Psoas muscle (tissue), 7 donors: ENCODE measurements at regions not wholly inside any gene's neighbourhood (a gene's known extent, or its start where the extent isn't known, plus 50 kb on each side); places are given as distances from the start of the nearest gene placed in this dataset.

Source experiments
- ATAC-seq, 4 donors: fragments of 200-7000 bp; cut with Tn5 transposase; one replicate each; pipeline ENCODE4 v1.9.1; 2020; ENCODE audit warnings: moderate library complexity in 3 of 4, mild to moderate bottlenecking in 2 of 4
- DNase-seq, 2 donors: peaks; one replicate each; pipeline ENCODE4 v3.0.0-alpha.2; 2020
- H3K27ac ChIP-seq: fragments of 200-600 bp; one replicate; pipeline ENCODE4 v1.8.0; 2022
- H3K27me3 ChIP-seq, 3 donors: fragments of 200-600 bp in 1 of 3; one replicate each; pipeline versions ENCODE4 v1.6.1 to v1.8.0; 2013 to 2022; ENCODE audit warnings: low read length in 2 of 3, mild to moderate bottlenecking in 2 of 3, moderate library complexity in 1 of 3; ENCODE audit not compliant: insufficient read depth in 3 of 3
- H3K36me3 ChIP-seq, 2 donors: fragments of 200-600 bp in 1 of 2; one replicate each; pipeline versions ENCODE4 v1.6.1 to v1.8.0; 2013 to 2022; ENCODE audit warnings: low read depth in 1 of 2, mild to moderate bottlenecking in 1 of 2, moderate library complexity in 1 of 2; ENCODE audit not compliant: insufficient read depth in 1 of 2
- H3K4me1 ChIP-seq: fragments of 200-600 bp; one replicate; pipeline ENCODE4 v1.8.0; 2022
- H3K4me3 ChIP-seq: fragments of 200-600 bp; one replicate; pipeline ENCODE4 v1.8.0; 2022; ENCODE audit warnings: mild to moderate bottlenecking
- H3K9me3 ChIP-seq: fragments of 200-600 bp; one replicate; pipeline ENCODE4 v1.8.0; 2022
- WGBS, 3 donors: extraction: QIAGEN DNeasy Blood & Tissue Kit; methylation state at CpG; one replicate each; pipeline versions ENCODE4 v1.1.6 to v1.1.7; 2013; 5-methylcytosine and 5-hydroxymethylcytosine counted together
- intact Hi-C, 2 donors: fragments of 100-400 bp; cut with DNase I; formaldehyde crosslinking; loops; one replicate each; pipeline versions ENCODE4 v1.11.0 to v1.14.2; 2022
- TF ChIP-seq, protein P1 (sequence below): fragments of 200-600 bp; IDR thresholded peaks from one replicate; pipeline ENCODE4 v1.8.0; 2022; ENCODE audit warnings: antibody characterized with exemption
- donor health status: healthy with polysubstance abuse.
- donor health status: DM: no; HTN: no; CAD: no; lungs with moderate emphysema.
- donor health status: Bipolar disorder and iron deficiency.
- donor health status: healthy.
- donor health status: DM: yes; HTN: yes; CAD: no.
- donor health status: DM: no; HTN: no; CAD: no.
- donor health status: DM: yes; HTN: yes; CAD: no.

DNA sequence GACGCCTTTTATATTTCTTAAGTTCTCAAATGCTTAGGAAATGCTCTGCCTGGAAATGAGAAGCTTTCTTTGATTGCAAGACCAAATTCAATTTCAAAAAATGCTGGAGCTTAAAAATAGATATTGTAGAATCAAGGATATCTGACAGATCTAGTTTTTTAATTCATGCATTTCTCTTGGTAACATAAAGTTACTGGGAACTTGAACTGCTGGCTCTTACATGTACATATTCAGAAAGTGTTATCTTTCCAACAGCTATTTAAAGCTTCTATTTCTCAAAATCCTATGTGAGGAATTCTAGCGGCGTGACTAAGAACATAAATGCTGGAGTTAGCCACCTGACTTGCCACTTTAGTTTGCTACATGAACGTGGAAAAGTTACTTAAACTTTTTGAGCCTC, 109.3 kb downstream of the C3orf38 start:
- Histone ChIP-seq H3K27me3 (no peaks in the 10 kb centered on the region), H3K36me3 (no peaks in the 10 kb centered on the region), H3K4me3 (no peak overlapping the region), H3K9me3 (no peaks in the 10 kb centered on the region), H3K4me1 (no peaks in the 10 kb centered on the region), H3K27ac (no peak overlapping the region)
- intact Hi-C loops: no loop called here
- TF ChIP-seq, protein P1, sequence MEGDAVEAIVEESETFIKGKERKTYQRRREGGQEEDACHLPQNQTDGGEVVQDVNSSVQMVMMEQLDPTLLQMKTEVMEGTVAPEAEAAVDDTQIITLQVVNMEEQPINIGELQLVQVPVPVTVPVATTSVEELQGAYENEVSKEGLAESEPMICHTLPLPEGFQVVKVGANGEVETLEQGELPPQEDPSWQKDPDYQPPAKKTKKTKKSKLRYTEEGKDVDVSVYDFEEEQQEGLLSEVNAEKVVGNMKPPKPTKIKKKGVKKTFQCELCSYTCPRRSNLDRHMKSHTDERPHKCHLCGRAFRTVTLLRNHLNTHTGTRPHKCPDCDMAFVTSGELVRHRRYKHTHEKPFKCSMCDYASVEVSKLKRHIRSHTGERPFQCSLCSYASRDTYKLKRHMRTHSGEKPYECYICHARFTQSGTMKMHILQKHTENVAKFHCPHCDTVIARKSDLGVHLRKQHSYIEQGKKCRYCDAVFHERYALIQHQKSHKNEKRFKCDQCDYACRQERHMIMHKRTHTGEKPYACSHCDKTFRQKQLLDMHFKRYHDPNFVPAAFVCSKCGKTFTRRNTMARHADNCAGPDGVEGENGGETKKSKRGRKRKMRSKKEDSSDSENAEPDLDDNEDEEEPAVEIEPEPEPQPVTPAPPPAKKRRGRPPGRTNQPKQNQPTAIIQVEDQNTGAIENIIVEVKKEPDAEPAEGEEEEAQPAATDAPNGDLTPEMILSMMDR: no peak
- DNase-seq (no peak), ATAC-seq (no peak)
- 43 to 46% (median 44%) methylated on average over 4 of the region's 4 CpGs for WGBS, 3 donors

DNA sequence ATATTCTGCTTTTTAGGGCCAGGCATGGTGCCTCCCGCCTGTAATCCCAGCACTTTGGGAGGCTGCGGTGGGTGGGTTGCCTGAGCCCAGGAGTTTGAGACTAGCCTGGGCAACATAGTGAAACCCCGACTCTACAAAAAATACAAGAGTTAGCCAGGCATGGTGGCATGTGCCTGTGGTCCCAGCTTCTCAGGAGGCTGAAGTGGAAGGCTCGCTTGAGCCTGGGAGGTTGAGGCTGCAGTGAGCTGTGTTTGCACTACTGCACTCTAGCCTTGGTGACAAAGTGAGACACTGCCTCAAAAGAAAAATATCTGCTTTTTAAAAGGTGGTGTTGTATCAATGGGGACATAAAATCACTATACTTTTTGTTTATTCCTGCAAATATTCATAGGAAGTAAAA, 112.8 kb downstream of the C3orf38 start:
- intact Hi-C loops: no loop called here
- DNase-seq: no peak
- 73 to 83% (median 76%) methylated on average over 4 of the region's 4 CpGs for WGBS, 3 donors

DNA sequence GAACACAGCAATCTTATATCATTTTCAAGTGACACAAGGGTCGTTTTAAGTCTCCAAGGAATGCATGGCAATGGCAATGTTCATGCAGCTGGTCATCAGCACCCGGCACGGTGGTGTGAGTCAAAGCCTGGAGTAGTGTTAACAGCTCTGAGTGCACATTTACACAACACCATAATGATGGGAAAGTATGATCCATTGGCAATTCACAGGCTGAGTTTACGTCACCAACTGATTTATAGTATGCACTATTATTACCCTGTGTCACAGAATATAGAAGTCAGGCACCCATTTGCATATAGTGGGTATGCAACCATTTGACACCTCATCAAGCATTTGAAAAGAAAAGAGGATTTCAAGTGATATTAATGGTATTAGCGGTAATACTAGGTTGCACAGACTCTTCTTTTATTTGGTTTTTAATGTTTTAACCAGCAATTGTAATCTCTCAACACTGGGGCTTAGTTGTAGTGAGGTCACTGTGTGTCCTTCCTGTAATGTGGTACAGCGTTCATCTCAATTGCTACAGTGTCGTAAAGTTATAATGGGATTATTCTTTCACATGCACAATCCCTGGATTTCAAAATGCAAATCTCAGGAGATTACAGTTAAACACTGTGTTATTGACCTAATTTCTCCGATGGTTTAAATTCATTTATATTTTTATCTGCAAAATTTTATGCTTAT, 113.8 kb downstream of the C3orf38 start:
- no peak for DNase-seq

More for the DNA sequence above, 112.8 kb downstream of the C3orf38 start:
- Histone ChIP-seq H3K27ac (no peak overlapping the region), H3K4me3 (no peak overlapping the region), H3K27me3 (no peaks in the 10 kb centered on the region), H3K9me3 (no peaks in the 10 kb centered on the region), H3K4me1 (no peaks in the 10 kb centered on the region), H3K36me3 (no peaks in the 10 kb centered on the region)
- no peak for ATAC-seq
- TF ChIP-seq, protein P1: no peak

DNA sequence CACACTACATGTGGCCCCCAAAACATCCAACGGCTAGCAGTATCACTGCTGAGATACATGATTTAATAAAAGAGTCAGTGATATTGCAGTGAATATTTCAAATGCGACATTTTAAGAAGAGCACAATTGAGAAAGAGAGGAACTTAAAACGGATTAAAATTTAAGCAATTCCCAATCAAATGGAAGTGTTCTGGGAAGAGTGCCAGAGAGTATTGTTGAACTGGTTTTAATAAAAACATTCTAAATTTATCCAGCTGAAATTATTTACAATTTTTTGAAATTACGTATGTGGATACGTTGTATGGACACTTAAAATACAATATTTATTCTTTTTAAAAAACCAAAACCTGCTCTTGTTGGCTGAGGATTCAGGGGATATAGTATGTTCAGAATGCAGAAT, 117.7 kb downstream of the C3orf38 start:
- Histone ChIP-seq H3K36me3 (no peaks in the 10 kb centered on the region), H3K27ac (no peak overlapping the region), H3K4me3 (no peak overlapping the region), H3K27me3 (no peaks in the 10 kb centered on the region), H3K9me3 (no peaks in the 10 kb centered on the region), H3K4me1 (no peaks in the 10 kb centered on the region)
- intact Hi-C loops: no loop called here
- DNase-seq (no peak), ATAC-seq (no peak)
- TF ChIP-seq, protein P1: no peak
- WGBS, 3 donors: 50 to 66% (median 63%) methylated on average over 5 of the region's 5 CpGs

More for the DNA sequence above, 113.8 kb downstream of the C3orf38 start:
- Histone ChIP-seq H3K4me3 (no peak overlapping the region), H3K9me3 (no peaks in the 10 kb centered on the region), H3K27ac (no peak overlapping the region), H3K4me1 (no peaks in the 10 kb centered on the region), H3K36me3 (no peaks in the 10 kb centered on the region), H3K27me3 (no peaks in the 10 kb centered on the region)
- 42 to 46% (median 42%) methylated on average over 8 of the region's 8 CpGs for WGBS, 3 donors
- TF ChIP-seq, protein P1: no peak
- no peak for ATAC-seq
- intact Hi-C loops: no loop called here

DNA sequence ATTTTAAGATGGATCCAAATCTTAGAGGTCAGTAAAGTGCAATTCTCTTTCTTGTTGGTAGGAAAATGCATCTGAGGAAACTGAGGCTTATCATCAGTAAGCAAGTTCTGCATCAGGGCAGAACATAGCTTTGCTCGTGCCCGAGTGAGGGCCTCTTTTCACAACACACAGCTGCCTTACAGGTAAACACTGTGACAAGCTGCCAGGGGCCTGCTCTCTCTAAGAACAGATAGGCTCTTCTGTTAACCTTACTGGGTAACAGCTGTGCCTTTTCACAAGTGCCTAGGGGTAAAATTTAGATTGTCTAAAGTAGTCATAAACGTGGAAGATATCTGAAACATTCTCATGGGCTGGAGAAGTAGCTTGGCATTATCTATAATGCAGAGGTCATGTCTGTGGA, 118.1 kb downstream of the C3orf38 start:
- intact Hi-C loops: no loop called here
- no peaks in the 10 kb centered on the region for H3K4me1 ChIP-seq
- ATAC-seq (no peak), DNase-seq (no peak)
- H3K9me3 ChIP-seq: no peaks in the 10 kb centered on the region
- TF ChIP-seq, protein P1: no peak
- no peaks in the 10 kb centered on the region for H3K36me3 ChIP-seq
- WGBS, 3 donors: 25 to 30% (median 29%) methylated on average over 3 of the region's 3 CpGs
- H3K27ac ChIP-seq: no peak overlapping the region
- H3K4me3 ChIP-seq: no peak overlapping the region
- H3K27me3 ChIP-seq: no peaks in the 10 kb centered on the region
